Stimulated activated CD4-positive, alpha-beta T cell treated with anti-CD3 and anti-CD28 coated beads, Interleukin-4, amount 100 ng/mL, for 4 hours (primary cell): ENCODE measurements at regions not wholly inside any gene's neighbourhood (a gene's known extent, or its start where the extent isn't known, plus 50 kb on each side); places are given as distances from the start of the nearest gene placed in this dataset.
"Not testable (repeated sequence)": the region's sequence is repeated elsewhere in the genome, so short reads cannot be mapped to it uniquely, and the experiment has no call there.

Experiments used
- DNase-seq, 2 experiments: peaks; one replicate each; pipeline ENCODE4 v3.0.0-alpha.2; 2020

DNA sequence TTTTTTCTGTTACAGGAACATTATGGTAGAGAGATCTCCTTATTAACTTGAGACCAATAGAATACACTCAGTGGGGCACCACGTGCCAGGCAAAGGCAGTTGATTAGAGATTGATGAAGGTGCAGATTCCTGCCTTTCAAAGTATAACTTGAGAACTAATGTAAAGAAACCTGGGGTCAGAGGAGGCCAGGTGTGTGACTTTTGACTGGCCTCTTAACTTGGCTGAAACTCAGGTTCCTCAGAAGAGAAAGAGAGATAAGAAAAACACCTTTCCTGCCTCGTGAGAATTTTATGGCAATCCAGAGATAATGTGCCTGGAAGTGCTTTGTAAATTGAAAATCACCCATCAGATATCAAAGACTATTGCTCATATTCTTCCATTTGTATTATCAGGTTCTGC is 110.7 kb upstream of the GZMB start:
- DNase-seq = no peak

DNA sequence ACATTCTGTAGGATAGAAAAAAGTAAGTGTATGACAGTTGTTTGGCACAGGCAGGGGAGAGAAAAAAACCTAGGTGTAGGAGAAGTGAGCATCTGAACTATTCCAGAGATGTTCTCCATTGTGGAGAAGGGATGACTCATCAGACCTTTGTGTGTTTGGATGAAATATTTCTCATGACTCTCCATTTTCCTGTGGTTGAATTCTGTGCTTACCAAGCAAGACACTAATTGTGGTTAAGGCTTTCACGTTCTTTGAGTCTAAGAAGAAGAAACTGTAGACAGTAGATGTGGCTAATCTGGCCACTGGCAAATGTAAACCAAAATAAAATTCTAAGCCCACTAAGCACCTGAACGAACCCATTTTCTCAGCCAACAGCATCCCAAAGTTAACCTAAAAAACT is 107.9 kb upstream of the GZMB start:
- no peak for DNase-seq

DNA sequence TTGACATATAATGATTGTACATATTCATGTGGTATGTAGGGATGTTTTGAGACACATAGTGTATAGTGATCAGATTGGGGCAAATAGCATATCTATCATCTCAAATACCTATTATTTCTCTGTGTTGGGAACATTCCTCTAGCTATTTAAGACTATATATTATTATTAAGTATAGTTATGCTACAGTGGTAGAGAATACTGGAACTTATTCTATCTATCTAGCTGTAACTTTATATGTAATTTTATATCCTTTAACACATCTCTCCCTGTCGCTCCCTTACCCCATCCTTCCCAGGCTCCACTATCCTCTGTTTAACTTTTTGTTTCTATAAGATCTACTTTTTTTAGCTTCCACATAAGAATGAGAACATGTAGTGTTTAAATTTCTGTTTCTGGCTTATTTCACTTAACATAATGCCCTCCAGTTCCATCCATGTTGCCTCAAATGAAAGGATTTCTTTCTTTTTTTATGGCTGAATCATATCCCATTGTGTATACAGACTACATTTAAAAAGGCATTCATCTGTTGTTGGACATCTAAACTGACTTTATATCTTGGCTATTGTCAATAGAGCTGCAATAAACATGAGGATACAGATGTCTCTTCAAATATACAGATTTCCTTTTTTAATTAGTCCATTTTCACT is 102.1 kb upstream of the GZMB start:
- no peak for DNase-seq

DNA sequence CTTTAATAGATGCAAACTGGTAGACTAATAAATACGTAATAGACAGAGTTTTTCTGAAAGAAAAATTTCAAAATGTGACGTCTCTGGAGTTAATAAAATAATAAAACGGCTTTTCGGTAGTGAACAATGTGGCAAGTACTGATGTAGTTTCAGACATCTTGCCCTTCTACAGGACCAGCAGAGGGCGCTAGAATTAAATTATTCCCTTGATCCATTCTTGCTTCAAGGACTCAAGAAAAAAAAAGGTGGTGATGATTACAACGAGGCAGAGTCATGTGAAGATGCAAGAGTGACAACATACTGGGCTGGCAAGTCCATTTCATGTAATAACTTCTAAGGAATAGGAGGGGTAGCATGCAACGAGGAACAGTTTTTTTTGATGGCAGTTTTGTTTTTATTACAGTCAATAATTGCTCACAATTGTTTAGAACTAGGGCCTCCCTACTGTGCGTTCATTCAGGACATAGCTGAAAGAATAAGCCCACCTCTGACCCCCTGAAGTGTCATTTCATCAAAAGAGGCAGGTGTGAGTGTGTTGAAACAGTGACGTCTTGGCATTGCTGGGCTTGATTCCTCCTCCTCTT is 101.0 kb upstream of the GZMB start:
- no peak for DNase-seq

DNA sequence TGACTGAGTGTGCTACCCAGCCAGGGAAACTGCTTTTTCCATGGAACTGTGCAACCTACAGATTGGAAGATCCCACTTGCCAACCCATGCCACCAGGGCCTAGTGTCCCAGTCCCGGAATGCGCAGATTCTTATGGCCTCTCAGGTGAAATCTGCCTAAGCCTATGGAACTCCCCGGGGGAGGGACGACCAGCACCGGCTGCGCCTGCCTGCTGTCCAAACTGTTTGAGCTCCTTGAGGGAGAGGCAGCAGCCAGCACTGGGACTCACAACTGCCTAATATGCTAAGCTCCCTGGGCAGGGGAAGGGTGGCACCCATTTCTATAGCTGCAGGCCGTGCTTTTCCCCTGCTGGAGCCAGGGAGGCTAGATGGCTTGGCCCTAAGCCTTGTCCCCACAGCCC is 92.5 kb upstream of the GZMB start:
- no peak for DNase-seq

DNA sequence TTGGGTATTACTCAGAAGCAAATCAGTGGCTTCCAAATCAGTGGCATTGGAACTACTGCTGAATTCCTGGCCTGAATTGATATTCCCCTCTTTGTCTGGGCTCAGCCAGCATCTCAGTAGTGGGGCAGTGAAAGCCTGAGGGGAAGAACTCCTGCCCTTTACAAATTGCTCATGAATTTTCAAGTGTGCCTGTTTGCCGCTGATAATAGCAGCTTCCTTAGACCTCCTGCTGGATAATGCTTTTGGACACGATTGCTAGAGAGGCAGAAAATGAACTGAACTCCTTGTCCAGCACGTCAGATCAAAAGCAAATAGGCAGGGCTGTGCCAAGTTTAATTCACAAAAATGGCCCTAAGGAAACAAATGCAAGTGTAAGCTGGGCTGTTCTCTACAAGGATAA is 91.3 kb upstream of the GZMB start:
- no peak for DNase-seq

DNA sequence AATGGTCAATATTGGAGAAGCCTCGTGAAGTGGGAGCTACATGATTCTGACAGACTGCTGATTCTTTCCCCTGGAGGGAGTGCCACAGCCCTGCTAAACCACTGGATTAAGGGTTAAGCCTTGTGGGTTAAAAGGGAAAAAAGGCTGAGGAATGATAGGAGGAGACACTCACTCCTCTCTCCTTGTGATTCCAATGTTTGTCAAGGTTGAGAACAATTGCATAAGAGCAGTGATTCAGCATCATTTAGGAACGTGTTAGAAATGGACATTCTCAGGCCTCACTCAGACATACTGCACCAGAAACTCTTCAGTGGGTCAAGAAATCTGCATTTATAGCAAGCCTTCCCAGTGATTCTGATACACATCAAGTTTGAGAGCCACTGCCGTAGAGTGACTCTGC is 87.8 kb upstream of the GZMB start:
- DNase-seq = no peak

DNA sequence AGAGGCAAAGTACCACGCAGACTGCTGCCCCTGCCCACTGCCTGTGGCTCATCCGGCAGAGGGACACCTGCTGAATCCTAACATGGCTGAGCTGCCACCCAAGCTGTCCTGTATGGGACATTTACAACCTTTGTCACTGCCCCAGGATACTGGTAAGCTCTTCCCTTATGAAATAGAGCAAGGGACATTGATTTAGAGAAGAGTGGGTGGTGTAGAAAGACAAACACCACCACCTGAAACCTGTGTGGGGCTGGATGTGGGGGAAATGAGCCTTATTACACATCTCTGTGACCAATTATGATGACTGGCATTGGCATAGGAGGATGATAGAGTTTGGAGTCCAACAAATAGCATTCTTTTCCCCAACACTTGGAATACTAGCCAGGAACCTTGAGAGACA is 81.2 kb upstream of the GZMB start:
- DNase-seq = no peak

DNA sequence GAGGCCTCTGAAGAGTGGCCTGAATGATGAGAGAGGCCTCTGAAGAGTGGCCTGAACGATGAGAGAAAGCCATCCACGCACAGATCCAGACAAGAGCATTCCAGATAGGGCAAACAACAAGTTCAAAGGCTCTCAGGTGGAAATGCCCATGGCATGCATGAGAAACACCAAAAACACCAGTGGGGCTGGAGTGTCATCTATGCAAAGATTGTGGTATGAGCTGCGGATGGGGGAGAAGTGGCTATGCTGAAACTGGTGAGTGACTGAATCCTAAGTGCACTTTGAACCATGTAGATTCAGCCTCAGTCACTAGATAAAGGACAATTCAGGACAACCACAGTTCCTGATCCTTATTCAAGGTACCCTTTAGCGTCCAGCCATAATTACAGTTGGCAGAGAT is 79.4 kb upstream of the GZMB start:
- no peak for DNase-seq

DNA sequence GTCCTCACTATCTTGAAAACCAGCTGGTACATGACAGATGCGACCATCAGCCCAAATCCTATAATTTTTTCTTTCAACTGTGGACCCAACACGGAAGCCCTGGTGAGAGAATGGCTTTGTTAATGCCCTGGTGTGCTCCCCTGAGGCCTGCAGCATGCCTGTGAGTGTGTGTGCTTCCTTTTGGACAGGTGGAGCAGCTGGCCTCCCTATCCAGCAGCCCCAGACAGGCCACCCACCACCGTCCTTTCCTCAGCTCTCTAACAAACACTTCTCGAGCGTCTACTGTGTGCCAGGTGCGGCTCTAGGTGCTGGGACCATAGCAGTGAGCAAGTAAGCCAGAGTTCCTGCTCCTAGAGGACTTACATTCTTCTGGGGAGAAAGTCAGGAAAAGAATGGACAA is 78.9 kb upstream of the GZMB start:
- no peak for DNase-seq

DNA sequence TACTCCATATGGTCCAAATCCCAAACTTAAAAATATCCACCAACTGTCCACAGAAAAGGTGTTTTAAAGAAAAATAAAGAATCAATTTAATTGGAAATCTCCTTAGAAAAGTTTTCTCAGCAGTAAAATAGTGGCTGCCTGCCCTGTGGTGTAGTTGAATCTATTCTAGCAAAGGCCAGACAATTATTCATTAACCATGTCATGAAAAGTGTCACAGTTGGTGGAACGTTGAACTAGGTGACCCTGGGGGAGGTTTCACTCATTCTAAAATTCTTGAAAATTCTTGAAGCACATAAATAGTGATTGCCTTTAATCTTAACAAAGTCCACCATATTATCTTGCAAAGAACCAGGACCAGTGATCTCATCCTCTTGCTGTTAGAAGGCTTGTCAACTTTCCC is 78.4 kb upstream of the GZMB start:
- DNase-seq = no peak

DNA sequence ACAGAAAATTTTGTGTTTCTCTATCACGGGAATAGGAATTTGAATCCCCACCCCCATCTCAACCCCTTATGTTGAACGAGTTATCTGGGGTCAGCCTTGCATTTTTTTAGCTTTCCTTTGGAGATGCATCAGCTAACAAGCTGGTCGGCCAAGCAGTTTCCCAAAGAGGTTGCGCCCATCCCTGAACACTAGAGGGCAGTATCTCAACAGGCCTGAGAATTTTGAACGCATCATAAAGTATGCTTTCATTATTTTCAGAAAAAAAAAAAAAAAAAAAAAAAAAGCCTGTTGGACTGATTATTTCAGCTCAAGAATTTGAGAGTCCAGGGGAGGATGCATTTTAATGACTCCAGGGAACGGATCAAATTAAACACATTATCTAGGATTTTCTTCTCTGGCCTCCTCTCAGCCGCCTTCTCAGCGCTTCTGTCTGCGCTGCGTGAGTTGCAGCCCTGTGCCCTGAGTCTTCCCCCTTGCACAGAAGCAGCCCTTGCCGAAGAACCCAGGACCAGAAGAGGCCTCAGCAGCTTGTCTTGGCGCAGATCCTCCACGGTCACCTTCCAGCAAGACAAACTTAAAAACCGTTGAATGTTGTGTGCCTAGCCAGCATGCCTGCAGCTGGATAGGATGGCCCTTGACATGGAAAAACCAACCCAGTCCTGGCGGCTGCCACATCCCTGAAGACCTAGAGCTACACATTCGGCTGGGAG is 76.6 kb upstream of the GZMB start:
- DNase-seq = peak; percentile 29 to 34

DNA sequence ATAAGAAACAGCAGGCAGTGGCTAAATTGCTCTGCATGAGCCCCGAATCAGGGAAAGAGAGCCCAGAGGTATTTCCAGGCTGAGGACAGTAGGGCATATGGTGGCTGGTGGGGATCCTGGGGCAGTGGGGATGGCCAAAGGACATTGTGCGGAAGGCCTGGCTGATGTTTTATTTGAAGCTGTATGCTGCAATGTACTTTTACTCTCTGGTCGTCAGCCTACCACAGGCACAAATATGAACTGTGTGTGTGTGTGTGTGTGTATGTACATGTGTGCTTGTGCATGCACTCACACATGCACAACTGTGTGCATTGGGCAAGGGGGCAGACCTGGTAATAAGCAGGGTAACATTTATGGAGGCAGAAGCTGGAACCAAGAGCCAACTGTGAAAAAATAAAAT is 74.7 kb upstream of the GZMB start:
- DNase-seq = no peak

DNA sequence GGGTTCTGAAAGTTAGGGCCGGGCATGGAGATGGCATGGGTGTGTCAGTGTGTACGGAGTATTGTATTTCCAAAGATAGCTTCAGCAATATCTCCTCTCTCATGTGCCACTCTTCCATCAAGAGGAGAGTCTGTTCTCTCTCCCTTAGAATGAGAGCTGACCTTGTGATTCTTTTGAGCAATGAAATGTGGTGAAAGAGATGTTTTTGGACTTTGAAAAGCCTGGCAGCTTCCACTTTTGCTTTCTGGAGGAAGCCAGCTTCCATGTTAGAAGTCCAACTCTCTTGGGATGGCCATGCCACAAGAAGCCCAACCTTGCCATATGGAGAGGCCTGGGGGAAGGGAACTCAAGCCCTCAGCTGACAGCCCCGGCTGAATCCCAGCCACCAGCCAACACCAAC is 72.4 kb upstream of the GZMB start:
- no peak for DNase-seq

DNA sequence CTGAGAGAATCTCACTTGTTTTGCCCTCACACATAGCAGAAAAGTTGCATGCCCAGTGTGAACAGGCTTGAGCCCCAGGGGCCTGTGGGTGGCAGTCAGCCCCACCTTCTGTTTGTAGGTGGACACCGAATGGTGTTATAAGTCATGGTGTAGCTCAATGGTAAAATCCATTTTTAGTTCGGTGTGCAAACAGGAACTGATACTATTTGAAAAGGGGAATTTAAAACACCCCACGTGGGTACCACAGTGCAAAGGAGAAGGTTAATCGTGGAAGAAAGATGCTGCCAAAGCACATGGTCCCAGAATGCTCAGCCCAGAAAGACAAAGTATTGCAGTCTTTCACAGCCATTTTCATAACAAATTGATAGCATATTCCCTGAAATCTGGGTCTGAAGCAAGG is 71.8 kb upstream of the GZMB start:
- DNase-seq = no peak

DNA sequence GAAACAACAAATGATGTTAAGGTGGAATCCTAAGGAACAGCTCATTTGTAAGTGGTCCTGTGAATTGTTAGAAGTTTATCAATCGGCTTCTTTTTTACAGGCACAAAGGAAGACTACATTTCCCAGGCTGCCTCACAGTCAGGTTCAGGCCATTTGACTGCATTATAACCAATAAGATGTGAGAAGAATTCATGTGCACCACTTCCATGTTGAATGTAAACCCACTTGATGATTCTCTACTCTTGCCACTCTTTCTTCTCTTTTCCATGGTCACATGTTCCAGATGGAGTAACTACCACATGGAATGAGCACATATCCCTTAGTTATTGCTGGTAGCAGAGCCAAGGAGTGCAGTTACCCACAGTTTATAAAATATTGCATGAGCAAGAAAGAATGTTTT is 67.1 kb upstream of the GZMB start:
- DNase-seq = no peak

DNA sequence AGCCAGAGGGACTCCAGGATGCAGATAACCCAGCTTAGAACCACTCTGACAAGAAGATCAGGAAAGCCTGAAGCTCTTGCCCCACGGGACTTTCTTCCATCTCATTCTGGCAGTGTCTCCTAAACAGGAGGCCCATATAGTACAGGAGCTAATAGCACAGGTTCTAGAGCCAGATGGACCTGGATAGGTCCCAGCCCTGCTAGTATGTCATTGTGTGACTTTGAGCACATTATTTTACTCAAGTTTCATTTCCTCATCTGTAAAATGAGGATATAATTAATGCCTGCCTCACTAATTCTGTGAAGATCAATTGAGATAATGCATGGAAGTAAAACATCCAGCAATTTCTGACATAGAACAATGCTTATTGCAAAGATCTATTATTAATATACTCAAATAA is 66.5 kb upstream of the GZMB start:
- no peak for DNase-seq

DNA sequence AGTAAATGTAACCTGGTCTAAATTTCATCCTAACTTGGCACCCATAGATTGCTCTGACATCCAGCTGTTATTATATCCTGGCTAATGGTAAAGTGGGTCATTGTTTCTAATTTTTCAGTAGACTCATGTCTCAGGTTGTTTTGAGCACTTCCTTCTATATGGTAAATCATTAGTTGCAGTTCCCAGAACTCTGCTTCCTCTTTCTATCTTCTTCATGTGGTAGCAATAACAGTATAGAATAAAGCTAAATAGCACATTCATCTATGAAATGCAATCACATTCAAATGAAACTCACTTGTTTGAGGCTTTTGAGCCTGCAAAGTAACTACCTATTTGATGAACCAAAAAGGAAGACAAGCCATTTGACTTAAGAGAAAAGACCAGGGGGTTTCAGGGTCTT is 65.1 kb upstream of the GZMB start:
- no peak for DNase-seq

DNA sequence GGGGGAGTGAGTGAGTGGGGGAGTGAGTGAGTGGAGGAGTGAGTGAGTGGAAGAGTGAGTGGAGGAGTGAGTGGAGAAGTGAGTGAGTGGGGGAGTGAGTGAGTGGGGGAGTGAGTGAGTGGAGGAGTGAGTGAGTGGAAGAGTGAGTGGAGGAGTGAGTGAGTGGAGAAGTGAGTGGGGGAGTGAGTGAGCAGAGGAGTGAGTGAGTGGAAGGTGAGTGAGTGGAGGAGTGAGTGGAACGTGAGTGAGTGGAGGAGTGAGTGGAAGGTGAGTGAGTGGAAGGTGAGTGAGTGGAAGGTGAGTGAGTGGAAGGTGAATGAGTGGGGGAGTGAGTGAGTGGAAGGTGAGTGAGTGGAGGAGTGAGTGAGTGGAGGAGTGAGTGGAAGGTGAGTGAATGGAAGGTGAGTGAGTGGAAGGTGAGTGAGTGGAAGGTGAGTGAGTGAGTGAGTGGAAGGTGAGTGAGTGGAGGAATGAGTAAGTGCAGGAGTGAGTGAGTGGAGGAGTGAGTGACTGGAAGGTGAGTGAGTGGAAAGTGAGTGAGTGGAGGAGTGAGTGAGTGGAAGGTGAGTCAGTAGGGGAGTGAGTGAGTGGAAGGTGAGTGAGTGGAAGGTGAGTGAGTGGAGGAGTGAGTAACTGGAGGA is 62.4 kb upstream of the GZMB start:
- DNase-seq = not testable (repeated sequence)

DNA sequence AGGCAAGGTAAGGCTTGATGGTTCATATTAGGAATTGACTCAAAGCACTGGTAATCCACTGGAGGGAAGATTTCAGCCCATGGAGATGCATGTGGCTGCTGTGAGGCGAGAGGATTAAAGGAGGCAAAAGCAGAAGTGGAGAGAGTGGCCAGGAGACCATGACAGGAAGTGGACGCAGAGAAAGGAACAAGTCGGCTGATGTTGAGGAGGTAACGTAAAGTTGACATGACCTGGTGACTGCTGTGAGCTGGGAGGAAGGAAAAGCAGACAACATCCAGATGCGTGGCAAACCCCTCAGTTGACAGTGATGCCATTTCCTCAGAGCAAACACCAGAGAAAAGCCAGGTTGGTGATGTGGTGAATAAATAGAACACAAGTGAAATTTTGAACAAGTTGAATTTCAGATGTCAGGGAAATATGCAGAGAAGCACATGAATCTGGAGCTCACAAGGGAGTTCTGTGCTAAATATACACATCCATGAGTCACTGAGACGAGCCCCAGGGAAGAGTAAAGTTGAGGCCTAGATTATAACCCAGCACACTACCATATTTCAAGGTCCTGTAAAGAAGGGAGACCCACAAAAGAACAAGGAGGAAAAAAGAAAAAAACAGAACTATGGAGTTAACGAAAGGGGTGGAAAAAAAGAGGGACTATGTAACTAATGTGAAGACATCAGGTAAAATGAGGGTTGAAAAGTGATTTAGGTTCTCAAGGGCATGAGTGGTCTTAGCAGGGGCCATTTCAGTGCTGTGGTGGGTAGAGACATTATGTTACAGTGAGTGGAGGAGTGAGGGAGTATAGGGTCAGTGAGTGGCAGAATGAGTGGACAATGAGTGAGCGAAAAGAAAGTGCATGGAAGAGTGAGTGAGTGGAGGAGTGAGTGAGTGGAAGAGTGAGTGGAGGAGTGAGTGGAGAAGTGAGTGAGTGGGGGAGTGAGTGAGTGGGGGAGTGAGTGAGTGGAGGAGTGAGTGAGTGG is 61.6 kb upstream of the GZMB start:
- DNase-seq = no peak

DNA sequence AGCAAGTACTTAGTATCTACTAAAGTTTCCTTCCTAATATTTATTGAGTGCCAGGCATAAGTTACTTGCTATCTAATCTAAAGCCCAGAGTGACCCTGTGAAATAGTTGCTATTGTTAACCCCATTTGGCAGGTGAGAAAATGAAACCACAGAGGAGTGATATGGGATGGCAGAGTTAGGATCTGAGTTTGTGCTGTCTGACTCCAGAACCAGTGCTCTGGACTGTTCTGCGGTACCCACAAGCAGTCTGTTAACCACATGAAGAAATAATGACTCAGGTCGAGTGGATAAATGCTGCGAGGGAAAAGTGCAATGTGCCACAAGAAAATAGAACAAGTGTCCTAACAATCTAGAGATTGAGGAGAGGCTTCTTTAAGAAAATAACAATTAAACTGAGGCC is 60.7 kb upstream of the GZMB start:
- DNase-seq = no peak

DNA sequence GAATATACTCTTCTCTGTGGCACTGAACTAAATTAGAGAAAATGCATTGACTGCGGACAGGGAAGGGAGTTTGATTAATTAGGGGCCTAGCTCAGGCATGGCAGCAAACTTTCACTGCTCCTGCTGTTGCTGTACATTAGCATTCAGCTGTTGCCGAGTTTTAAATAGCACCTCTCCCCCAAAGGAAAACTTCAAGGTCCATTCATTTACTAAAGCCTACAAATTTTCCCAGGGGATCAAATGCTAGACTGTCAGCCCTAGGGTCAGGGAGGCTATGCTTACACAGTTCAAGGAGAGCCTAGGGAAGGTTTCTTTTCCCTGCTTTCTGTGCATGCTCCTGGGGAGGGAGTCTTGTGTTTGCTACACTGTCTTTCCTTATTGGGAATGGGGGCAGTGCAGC is 60.0 kb upstream of the GZMB start:
- DNase-seq = no peak

DNA sequence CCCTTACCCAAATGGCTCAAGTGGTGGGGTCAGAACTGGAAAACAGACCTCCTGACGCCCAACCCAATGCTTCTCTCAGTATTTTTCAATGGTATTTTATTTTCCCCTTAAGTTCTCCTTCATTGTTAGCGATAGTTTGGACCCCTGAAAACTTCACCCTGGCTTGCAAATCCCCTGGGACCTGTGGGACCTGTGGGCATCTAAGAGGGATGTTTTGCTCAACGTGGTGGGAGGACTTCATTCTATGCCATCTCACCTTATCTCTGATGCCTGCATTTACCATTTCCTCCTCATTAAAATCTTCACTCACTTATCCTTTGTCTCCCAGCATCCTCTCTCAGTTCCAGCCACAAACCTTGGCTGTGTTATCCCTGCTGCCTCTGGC is 59.4 kb upstream of the GZMB start:
- DNase-seq = no peak
